HG03060 (cell line): ENCODE measurements at regions not wholly inside any gene's neighbourhood (a gene's known extent, or its start where the extent isn't known, plus 50 kb on each side); places are given as distances from the start of the nearest gene placed in this dataset.

Experiments
- ATAC-seq: cut with Tn5 transposase; IDR thresholded peaks from one replicate; pipeline ENCODE4 v1.9.1; 2021; ENCODE audit warnings: low read depth, moderate number of reproducible peaks; ENCODE audit not compliant: unreplicated experiment

DNA sequence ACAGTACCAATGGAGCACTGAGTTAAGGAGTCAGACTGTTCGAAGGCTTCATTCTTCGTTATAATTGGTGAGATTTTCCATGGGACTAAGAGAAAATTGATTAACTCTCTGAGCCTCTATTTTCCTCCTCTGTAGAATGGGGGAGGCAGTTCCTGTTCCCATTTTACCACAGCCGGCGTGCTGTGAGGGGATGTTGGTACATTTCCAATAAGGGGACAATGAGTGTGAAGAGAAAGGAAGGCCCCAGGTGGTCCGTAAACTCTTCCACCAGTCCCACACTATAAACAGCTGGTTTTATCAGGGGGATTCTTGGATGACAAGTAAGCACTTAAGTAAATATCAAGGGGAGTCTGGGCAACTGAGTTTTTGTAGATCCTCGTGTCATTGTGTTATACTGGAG, 109.9 kb downstream of the DAD1 start:
- no peak for ATAC-seq

DNA sequence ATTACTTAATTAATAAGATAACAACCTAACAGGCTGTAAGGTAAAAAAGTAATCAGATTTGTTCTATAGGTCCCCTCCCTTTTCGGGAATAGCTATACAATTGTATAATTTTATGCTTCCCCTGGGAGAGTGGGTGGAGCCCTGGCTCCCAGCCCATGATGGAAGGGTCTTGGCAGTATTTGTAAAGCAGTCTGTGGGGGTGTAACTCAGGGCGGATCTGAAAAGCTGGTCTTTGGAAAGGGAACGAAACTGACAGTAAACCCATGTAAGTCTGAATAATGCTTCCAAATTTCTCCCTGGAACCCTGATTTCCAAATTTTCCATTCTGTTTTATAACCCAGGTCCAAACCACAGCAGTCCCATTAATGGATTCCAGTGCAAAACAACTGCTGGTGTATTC, 110.4 kb downstream of the DAD1 start:
- no peak for ATAC-seq

GRCh38 chr14:22478247-22478646, 110.8 kb downstream of the DAD1 start:
- no peak for ATAC-seq

DNA sequence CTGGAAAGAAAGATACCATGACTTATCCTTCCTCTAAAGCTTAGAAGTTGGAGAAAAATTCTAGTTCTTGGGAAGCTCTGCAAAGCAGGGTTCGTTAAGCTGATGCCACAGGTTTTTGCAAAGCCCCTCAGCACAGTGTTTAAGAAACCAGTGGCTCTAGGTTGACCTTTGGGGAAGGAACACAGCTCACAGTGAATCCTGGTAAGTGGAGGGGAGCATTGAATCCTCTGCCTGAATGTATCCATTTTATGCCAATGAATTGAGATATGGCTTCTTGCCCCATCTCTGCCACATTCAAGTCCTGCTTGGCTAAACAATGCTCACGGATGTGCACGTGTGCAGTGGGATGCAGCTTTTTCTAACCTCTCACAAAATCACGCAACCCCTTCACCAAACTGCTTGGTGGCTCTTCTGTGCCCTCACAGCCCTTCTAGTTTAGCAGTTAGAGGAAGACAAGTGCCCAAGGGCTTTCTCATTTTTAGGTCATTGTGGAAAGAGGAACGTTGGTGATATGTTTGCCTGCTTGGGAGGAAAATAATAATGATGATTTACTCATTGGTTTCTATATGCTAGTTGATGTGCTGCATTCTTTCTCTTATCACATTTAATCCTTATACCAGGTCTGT, 111.3 kb downstream of the DAD1 start:
- ATAC-seq: no peak

DNA sequence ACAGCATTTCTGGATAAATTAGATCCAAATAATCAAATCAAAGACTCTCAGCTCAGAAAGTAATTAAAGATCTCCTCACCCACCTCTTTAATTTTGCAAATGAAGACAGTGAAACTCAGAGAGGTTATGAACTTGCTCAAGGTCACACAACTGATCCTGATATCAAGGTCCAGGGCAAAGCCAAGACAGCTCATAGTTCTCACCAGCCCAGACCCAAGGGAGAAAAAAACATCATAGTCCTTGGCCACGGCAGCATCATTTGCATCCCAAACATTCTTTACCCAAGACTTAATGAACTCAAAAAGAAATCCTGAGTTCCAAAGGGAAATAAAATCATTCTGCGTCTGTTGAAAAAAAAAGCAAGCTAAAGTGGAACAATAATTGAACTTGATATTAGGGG, 112.1 kb downstream of the DAD1 start:
- no peak for ATAC-seq

- no peak for ATAC-seq
Observed at GRCh38 chr14:22476005-22476751, 112.8 kb downstream of the DAD1 start.

GRCh38 chr14:22475381-22475780, 113.6 kb downstream of the DAD1 start:
- ATAC-seq: no peak

GRCh38 chr14:22474730-22475351, 114.2 kb downstream of the DAD1 start:
- no peak for ATAC-seq

GRCh38 chr14:22472935-22473854, 115.8 kb downstream of the DAD1 start:
- no peak for ATAC-seq

- no peak for ATAC-seq
Observed at GRCh38 chr14:22472466-22472865, 116.6 kb downstream of the DAD1 start.

GRCh38 chr14:22471545-22472121, 117.4 kb downstream of the DAD1 start:
- no peak for ATAC-seq

DNA sequence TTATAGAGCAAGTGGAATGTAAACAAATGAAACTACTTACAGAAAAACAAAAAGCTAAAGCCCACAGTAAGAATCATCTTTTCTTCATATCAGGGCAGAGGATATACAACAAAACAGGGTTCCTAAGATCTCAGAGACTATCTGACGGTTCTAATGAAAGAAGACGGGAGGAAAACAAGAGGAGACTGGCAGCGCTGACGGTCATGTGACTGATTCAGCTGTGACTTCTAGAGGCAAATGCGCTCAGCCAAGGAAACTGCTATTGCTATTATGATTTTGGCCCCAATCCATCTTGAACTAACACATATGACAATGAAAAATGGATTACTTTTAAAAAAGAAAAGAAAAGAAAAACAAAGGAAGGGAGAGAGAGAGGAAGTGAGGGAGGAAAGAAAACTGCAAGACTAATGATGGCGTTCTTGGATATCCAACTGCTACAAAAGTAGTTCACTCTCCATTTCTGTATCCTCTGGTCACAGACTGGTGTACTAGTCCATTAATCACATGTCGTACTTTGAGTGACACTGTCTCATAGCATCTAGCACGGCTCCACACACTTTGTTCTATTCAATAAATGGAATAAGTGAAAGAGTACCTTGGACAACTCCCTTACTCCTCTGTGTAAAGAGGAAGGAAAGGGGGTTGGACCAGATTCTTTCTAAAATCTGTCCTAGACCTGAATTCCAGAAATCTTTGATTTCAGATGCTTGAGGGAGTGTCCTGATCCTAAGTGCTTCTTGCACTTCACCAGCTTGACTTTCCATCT, 119.3 kb downstream of the DAD1 start:
- no peak for ATAC-seq

DNA sequence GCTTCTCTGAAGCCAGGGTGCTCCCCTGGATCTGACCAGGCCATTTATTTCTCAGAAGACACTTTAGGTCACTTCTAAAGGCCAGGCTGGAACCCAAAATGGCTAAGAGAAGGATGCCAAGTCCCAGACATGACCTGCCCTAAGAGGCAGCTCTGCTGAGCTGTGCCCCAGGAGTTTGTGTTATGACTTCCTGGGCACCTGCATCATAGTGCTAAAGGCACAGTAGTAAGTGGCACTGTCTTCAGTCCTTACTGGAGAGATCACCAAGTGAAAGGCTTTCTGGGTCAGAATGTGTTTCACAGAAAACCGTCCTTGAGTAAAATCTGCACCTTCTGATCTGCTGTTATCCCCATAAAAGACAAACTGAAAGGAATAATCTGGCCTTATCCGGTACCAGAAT, 120.2 kb downstream of the DAD1 start:
- no peak for ATAC-seq

GRCh38 chr14:22466491-22466890, 122.5 kb downstream of the DAD1 start:
- ATAC-seq: no peak

- ATAC-seq: no peak
Observed at GRCh38 chr14:22465201-22465840, 123.7 kb downstream of the DAD1 start.

GRCh38 chr14:22464422-22465142, 124.4 kb downstream of the DAD1 start:
- peak; percentile 49 for ATAC-seq

- ATAC-seq: no peak
Observed at GRCh38 chr14:22463763-22464173, 125.3 kb downstream of the DAD1 start.

GRCh38 chr14:22462923-22463322, 126.1 kb downstream of the DAD1 start:
- no peak for ATAC-seq
